Small intestine (tissue), 7 donors: ENCODE measurements at regions not wholly inside any gene's neighbourhood (a gene's known extent, or its start where the extent isn't known, plus 50 kb on each side); places are given as distances from the start of the nearest gene placed in this dataset.

Experiments
- DNase-seq, 2 donors: peaks; one replicate each; pipeline versions ENCODE4 v3.0.0 to v3.0.0-alpha.2; 2013
- FAIRE-seq: peaks from 2 replicates; lab custom pipeline; 2012; peaks lifted over from hg19 to GRCh38; lab: Jason Lieb, UNC
- H3K27ac ChIP-seq, 3 donors: one replicate each; pipeline ENCODE4 v1.5.1; 2013; ENCODE audit warnings: low read length in 2 of 3, mild to moderate bottlenecking in 2 of 3, control low read depth in 1 of 3, inconsistent platforms in 1 of 3, low read depth in 1 of 3, moderate library complexity in 1 of 3
- H3K27me3 ChIP-seq, 3 donors: one replicate each; pipeline ENCODE4 v1.6.1; 2013; ENCODE audit warnings: low read length in 3 of 3, inconsistent platforms in 1 of 3; ENCODE audit not compliant: control insufficient read depth in 3 of 3, insufficient read depth in 3 of 3
- H3K36me3 ChIP-seq, 3 donors: one replicate each; pipeline ENCODE4 v1.6.1; 2013; ENCODE audit warnings: low read length in 3 of 3, inconsistent platforms in 1 of 3, low read depth in 1 of 3, mild to moderate bottlenecking in 1 of 3, moderate library complexity in 1 of 3; ENCODE audit not compliant: control insufficient read depth in 3 of 3, insufficient read depth in 2 of 3
- H3K4me1 ChIP-seq, 3 donors: one replicate each; pipeline ENCODE4 v1.6.1; 2013; ENCODE audit warnings: low read length in 2 of 3, inconsistent platforms in 1 of 3, low read depth in 1 of 3, mild to moderate bottlenecking in 1 of 3, moderate library complexity in 1 of 3; ENCODE audit not compliant: control insufficient read depth in 3 of 3, insufficient read depth in 2 of 3
- H3K4me3 ChIP-seq, 3 donors: one replicate each; pipeline ENCODE4 v1.5.1; 2013; ENCODE audit warnings: low read length in 3 of 3, control low read depth in 1 of 3, inconsistent platforms in 1 of 3, low read depth in 1 of 3, mild to moderate bottlenecking in 1 of 3, moderate library complexity in 1 of 3
- H3K9me3 ChIP-seq, 2 donors: one replicate each; pipeline ENCODE4 v1.6.1; 2013; ENCODE audit warnings: low read depth in 1 of 2, low read length in 1 of 2; ENCODE audit not compliant: control insufficient read depth in 2 of 2, insufficient read depth in 1 of 2
- WGBS, 3 donors: extraction: QIAGEN DNeasy Blood & Tissue Kit; methylation state at CpG; one replicate each; pipeline ENCODE4 v1.1.7; 2013; 5-methylcytosine and 5-hydroxymethylcytosine counted together
- donor health status: healthy with polysubstance abuse.
- donor health status: control.
- donor health status: control.
- donor health status: Bipolar disorder and iron deficiency.
- donor health status: healthy.

DNA sequence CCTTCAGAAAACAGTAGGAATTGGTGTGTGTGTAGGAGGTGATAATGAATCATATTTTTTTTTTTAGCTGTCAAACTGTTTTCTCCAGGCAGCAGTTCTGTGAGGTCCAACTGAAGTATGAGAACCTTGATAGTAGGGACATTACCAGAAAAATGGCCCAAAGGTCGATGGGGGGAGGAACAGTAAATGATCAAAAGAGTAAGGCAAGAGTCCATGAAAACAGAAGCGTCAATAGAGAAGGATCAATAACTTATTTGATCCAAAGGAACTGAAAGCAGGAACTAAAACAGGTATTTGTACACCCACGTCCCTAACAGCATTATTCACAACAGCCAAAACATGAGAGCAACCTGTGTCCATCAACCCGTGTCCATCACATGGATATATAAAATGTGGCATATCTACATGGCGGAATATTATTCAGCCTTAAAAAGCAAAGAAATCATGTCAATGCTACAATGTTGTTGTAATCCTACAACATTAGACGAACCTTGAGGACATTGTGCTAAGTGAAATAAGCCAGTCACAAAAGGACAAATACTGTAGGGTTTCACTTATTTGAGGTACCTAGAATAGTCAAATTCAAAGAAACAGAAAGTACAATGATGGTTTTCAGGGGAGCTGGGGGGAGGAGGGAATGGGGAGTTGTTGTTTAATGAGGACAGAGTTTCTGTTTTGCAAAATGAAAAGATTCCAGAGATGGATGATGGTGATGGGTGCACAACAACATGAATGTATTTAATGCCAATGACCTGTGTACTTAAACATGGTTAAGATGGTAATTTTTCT, 214.0 kb upstream of the KLF14 start:
- H3K4me1 ChIP-seq, result peaks cover 0 to 14% (median 0%) of the 10 kb centered on the region in 3 donors
- 76 to 83% (median 79%) methylated on average over 6 of the region's 6 CpGs for WGBS, 3 donors
- peaks cover 0 to 7% (median 0%) of the 10 kb centered on the region in 3 donors for H3K36me3 ChIP-seq
- H3K27me3 ChIP-seq, result no peaks in the 10 kb centered on the region
- H3K27ac ChIP-seq, result peak overlapping the region in 2 of 3 donors; percentile 30 to 49
- H3K4me3 ChIP-seq, result no peak overlapping the region
- no peaks in the 10 kb centered on the region for H3K9me3 ChIP-seq
- DNase-seq (no peak), FAIRE-seq (no peak)

DNA sequence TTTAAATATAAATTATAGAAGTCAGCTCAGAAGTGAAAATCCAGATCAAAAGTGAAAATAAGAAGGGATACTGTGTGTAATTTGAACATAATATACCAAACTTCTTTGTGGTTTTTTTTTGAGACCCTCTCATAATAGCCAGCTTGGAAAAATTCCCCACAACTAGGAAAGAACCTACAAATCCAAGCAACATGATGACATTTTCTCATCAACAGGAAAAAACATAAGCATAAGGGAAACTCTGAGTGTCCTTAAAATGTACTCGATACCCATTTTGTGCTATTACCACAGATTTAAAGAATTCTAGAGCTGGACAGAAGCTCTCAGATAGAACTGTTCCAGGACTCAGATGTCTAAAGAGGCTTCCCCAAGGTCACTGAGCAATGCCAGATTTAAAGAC, 214.8 kb upstream of the KLF14 start:
- Histone ChIP-seq H3K9me3 (no peaks in the 10 kb centered on the region), H3K4me1 (peaks cover 0 to 16% (median 0%) of the 10 kb centered on the region in 3 donors), H3K36me3 (peaks cover 0 to 7% (median 0%) of the 10 kb centered on the region in 3 donors), H3K27me3 (no peaks in the 10 kb centered on the region), H3K27ac (no peak overlapping the region), H3K4me3 (no peak overlapping the region)
- WGBS, 3 donors, result 72 to 76% (median 76%) methylated on average over 1 of the region's 1 CpG
- FAIRE-seq (no peak), DNase-seq (no peak)

DNA sequence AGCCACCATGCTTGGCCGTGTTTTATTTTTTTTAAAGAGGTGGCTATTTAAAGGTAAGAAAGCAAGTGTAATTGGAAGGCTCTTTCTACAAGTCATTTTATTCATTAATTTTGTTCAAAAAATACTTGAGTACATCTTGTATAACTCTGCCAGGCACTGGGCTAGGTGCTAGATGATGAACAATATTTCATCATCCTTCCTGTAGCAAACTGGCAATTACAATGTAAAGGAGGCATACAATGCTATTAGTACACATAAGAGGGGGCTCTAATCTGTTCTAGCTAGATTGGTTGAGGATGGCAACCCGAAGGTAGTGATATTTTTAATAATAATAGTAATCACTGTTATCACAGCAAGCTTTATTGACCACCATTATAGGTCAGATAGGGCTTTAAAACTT, 215.5 kb upstream of the KLF14 start:
- WGBS, 3 donors, result 68 to 90% (median 82%) methylated on average over 2 of the region's 2 CpGs
- Histone ChIP-seq H3K9me3 (no peaks in the 10 kb centered on the region), H3K36me3 (peaks cover 0 to 7% (median 0%) of the 10 kb centered on the region in 3 donors), H3K4me1 (peaks cover 0 to 16% (median 0%) of the 10 kb centered on the region in 3 donors), H3K27ac (no peak overlapping the region), H3K4me3 (no peak overlapping the region), H3K27me3 (no peaks in the 10 kb centered on the region)
- no peak for FAIRE-seq
- DNase-seq, result no peak

DNA sequence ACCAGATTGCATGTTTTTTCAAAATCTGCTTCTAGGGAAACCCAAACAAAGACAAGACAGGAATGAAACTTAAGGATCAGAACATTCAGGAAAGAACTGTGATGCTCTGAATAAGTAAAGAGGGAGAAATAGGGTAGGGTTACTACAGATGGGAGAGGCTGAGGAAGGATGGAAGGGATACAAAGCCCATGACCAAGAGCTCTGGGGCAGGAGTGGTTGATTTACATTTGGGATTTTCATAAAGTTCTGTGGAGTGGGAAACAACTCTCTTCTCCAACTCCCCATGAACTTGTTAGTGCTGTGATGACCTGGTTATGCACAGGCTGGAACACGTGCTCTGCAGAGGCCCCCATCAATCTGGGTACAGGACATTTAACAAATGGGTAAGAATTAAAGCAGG, 216.0 kb upstream of the KLF14 start:
- H3K36me3 ChIP-seq, result peaks cover 0 to 7% (median 0%) of the 10 kb centered on the region in 3 donors
- no peaks in the 10 kb centered on the region for H3K9me3 ChIP-seq
- WGBS, 3 donors, result 83 to 92% (median 85%) methylated on average over 1 of the region's 1 CpG
- no peaks in the 10 kb centered on the region for H3K27me3 ChIP-seq
- H3K4me1 ChIP-seq, result peaks cover 0 to 16% (median 0%) of the 10 kb centered on the region in 3 donors
- DNase-seq (no peak), FAIRE-seq (no peak)
- no peak overlapping the region for H3K27ac ChIP-seq
- H3K4me3 ChIP-seq, result no peak overlapping the region

DNA sequence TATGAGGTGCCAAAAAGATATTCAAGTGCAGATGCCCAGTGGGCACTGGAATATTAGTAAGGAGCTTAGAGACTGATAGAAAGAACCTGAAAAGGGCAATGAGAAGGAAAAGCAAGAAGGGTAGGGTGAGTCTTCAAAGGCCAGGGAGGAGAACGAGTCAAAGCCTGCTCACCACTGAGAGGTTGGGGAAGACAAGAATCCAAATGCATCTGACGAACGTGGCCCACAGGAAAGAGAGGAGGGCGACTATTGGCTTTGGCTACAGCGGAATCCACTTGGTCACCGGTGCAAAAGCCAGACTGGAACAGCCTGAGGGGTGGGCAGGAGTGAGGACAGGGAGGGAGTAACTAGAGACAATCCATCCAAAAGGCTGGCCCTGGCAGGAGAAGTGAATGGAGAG, 216.7 kb upstream of the KLF14 start:
- Histone ChIP-seq H3K4me1 (peaks cover 0 to 14% (median 0%) of the 10 kb centered on the region in 3 donors), H3K27ac (no peak overlapping the region), H3K27me3 (no peaks in the 10 kb centered on the region), H3K9me3 (no peaks in the 10 kb centered on the region), H3K36me3 (peaks cover 0 to 4% (median 0%) of the 10 kb centered on the region in 3 donors), H3K4me3 (no peak overlapping the region)
- WGBS, 3 donors, result 85 to 92% (median 90%) methylated on average over 6 of the region's 6 CpGs
- DNase-seq, result no peak
- FAIRE-seq, result no peak

DNA sequence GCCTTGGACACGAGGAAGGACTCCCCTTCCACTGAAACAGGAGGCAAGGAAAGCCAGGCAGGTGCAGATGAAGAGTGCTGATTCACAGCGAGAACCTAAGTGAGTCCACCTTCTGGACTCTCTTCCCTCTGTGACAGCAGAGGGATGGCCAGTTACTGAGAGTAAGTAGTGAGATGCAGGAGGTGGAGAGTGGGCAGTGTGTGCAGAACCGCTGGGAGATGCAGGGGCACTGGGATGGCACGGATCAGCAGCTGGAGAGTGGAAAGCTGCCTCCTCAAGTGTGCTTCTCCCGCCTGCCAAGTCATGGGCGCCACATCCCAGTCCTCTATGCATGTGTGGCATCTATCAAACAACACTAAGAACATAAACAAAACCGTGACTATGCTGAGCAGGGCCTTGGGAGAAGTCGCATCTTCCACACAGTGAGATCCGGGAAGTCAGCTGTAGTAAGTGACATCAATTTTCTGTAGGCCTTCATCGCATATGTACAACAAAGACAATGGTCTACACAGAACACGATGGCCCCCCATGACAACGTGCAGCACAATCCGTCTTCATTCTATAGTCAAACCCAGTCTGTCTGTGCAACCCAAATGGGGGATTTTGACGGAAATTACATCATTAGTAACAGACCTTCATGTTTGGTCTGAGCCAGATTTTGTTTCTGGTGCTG, 217.4 kb upstream of the KLF14 start:
- 73 to 82% (median 82%) methylated on average over 14 of the region's 14 CpGs for WGBS, 3 donors
- no peak for FAIRE-seq
- no peaks in the 10 kb centered on the region for H3K27me3 ChIP-seq
- no peaks in the 10 kb centered on the region for H3K9me3 ChIP-seq
- DNase-seq, result no peak
- H3K27ac ChIP-seq, result peak overlapping the region in 2 of 3 donors; percentile 8 to 32
- peaks cover 0 to 16% (median 0%) of the 10 kb centered on the region in 3 donors for H3K4me1 ChIP-seq
- H3K4me3 ChIP-seq, result no peak overlapping the region
- peaks cover 0 to 4% (median 0%) of the 10 kb centered on the region in 3 donors for H3K36me3 ChIP-seq

DNA sequence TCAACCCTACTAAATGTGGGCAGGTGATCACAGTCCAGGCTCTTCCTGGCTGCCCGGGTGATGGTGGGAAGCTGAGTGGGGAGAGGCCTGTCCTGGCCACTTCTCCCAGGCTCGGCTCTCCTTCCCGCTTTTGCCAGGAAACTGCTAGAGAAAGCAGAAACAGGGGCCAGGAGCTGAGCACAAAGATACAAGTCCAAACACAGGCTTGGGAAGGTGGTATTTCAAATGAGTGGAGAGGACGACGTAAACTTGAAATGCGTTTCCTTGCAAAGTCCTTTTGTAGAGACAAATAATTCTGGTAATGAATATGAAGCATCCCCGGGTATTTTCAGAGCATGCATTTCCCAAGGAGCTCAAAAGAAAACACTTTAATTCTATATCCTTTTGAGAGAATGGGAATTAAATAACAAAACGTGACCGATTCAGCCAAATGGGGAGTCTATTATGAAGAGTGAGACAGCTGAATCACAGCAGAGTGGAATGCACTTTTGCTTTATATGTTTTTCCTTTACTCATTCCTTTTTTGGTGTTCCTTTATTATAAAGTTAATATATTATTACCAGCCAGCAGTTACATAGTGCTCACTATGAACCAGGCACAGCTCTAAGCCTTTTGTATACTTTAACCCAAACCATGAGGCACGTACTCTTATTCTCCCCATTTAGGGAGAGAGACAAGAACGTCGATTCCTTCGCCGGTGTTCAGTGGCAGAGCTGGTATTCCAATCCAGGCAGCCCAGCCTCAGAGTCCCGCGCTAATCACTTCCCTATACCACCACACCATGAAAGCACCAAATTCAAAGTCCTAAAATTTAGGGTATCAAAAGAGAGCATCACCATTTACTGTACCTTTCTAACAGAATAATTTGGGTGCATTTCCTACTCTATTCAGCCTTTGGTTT, 218.2 kb upstream of the KLF14 start:
- H3K9me3 ChIP-seq, result no peaks in the 10 kb centered on the region
- peaks cover 0 to 4% (median 0%) of the 10 kb centered on the region in 3 donors for H3K36me3 ChIP-seq
- WGBS, 3 donors, result 77 to 87% (median 85%) methylated on average over 16 of the region's 16 CpGs
- DNase-seq, result no peak
- FAIRE-seq, result no peak
- peak overlapping the region in 2 of 3 donors; percentile 8 to 55 for H3K27ac ChIP-seq
- peaks cover 0 to 20% (median 0%) of the 10 kb centered on the region in 3 donors for H3K4me1 ChIP-seq
- no peak overlapping the region for H3K4me3 ChIP-seq
- no peaks in the 10 kb centered on the region for H3K27me3 ChIP-seq

DNA sequence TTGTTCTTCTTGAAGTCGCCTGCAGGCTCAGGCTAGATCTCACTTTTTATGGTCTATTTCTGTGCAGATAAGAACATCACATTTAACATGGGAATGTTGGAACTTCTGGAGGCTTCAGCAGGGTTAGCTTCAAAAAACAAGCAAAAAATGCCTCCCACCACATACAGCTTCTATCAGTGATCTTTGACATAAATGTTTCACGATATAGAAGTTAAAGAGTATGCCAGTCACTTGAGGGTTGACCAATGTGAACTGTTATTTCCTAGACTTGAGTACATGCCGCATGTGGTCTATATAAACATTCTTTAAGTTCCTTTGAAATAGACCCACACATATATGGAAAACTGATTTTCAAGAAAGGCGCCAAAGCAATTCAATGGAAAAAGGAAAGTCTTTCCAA, 219.2 kb upstream of the KLF14 start:
- FAIRE-seq (no peak), DNase-seq (no peak)
- Histone ChIP-seq H3K9me3 (no peaks in the 10 kb centered on the region), H3K4me3 (no peak overlapping the region), H3K27me3 (no peaks in the 10 kb centered on the region), H3K27ac (no peak overlapping the region), H3K4me1 (peaks cover 0 to 20% (median 0%) of the 10 kb centered on the region in 3 donors), H3K36me3 (peaks cover 0 to 4% (median 0%) of the 10 kb centered on the region in 3 donors)
- 83 to 89% (median 88%) methylated on average over 4 of the region's 4 CpGs for WGBS, 3 donors
